ENCODE measurements at regions not wholly inside any gene's neighbourhood (a gene's known extent, or its start where the extent isn't known, plus 50 kb on each side); places are given as distances from the start of the nearest gene placed in this dataset.

DNA sequence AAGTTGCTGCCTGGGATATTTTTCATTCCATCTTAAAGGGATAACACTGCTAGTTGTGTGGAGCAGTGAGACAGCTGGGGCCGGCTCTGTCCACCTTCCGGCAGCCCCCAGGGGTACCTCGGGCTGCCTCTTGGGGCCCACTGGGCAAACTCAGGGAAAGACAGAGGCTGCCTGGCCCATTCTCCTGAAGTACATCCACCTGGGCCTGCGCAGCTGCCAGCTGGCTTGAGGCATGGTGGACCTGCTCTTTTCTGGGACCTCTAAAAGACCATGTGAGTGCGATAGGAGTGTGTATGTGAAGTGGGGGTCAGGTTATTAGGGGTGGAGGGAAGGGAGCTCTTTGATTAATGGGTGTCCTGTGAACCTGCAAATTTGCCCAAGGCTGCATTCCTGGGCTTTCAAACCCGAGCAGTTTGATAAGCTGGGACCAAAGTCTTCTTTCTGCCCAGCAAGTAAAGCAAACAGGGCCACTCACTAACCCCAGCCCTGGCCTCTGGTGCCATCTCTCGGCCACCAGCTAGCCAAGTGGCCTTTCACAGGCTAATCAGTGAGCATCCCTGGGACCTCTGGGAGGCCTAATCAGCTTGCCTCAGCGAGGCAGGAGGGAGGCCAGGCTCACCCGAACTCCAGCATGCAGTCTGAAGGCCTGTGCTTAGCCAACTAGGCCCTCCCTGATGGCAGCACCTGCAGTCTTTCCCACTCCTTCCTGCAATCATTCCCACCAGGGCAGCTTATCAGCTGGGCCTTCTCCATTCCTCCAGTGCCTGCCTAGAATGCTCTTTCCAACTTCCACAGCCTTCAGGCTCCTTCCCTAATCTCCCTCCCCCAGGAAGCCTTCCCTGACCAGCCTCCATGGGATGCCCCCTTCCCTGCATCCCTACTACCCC, 954.7 kb upstream of the ZNF722 start:
- no peak for TF ChIP-seq POLR2AphosphoS5 (IDR thresholded peaks at IDR 0.05)
- TF ChIP-seq, protein P1, sequence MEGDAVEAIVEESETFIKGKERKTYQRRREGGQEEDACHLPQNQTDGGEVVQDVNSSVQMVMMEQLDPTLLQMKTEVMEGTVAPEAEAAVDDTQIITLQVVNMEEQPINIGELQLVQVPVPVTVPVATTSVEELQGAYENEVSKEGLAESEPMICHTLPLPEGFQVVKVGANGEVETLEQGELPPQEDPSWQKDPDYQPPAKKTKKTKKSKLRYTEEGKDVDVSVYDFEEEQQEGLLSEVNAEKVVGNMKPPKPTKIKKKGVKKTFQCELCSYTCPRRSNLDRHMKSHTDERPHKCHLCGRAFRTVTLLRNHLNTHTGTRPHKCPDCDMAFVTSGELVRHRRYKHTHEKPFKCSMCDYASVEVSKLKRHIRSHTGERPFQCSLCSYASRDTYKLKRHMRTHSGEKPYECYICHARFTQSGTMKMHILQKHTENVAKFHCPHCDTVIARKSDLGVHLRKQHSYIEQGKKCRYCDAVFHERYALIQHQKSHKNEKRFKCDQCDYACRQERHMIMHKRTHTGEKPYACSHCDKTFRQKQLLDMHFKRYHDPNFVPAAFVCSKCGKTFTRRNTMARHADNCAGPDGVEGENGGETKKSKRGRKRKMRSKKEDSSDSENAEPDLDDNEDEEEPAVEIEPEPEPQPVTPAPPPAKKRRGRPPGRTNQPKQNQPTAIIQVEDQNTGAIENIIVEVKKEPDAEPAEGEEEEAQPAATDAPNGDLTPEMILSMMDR (IDR thresholded peaks at IDR 0.05), result no peak
